ENCODE measurements at regions not wholly inside any gene's neighbourhood (a gene's known extent, or its start where the extent isn't known, plus 50 kb on each side); places are given as distances from the start of the nearest gene placed in this dataset.

GRCh38 chr14:62443796-62444195 lies 601.5 kb downstream of the KCNH5 start:
- TF ChIP-seq CTCF (IDR thresholded peaks at IDR 0.05): no peak
- TF ChIP-seq EZH2 (IDR thresholded peaks at IDR 0.05; ENCODE audit: borderline replicate concordance, insufficient read depth, low read depth, low read length, poor library complexity, severe bottlenecking): no peak
